Fibroblast of skin of left biceps (primary cell): ENCODE measurements at regions not wholly inside any gene's neighbourhood (a gene's known extent, or its start where the extent isn't known, plus 50 kb on each side); places are given as distances from the start of the nearest gene placed in this dataset.
A peak's percentile ranks its signal among the peaks of the same experiment; 100 is the strongest.

Experiments used
- DNase-seq, 2 experiments: peaks; one replicate each; pipeline ENCODE4 v3.0.0-alpha.2; 2013; ENCODE audit warnings: low read depth in 2 of 2

GRCh38 chr3:193847402-193847801 lies 254.4 kb downstream of the OPA1 start:
- DNase-seq, result no peak

GRCh38 chr3:193848547-193848946 lies 255.5 kb downstream of the OPA1 start:
- DNase-seq, result no peak

- no peak for DNase-seq
Measured at GRCh38 chr3:193850084-193850619, 257.1 kb downstream of the OPA1 start.

- DNase-seq, result no peak
Measured at GRCh38 chr3:193851428-193851847, 258.4 kb downstream of the OPA1 start.

GRCh38 chr3:193851941-193852674 lies 259.1 kb downstream of the OPA1 start:
- no peak for DNase-seq

GRCh38 chr3:193852901-193853300 lies 259.9 kb downstream of the OPA1 start:
- no peak for DNase-seq

GRCh38 chr3:193853511-193854219 lies 260.7 kb downstream of the OPA1 start:
- no peak for DNase-seq

- peak; percentile 83 to 87 for DNase-seq
Measured at GRCh38 chr3:193857996-193858395, 265.0 kb downstream of the OPA1 start.

- no peak for DNase-seq
Measured at GRCh38 chr3:193859195-193859594, 266.2 kb downstream of the OPA1 start.

- DNase-seq, result no peak
Measured at GRCh38 chr3:193861012-193861411, 268.0 kb downstream of the OPA1 start.

- no peak for DNase-seq
Measured at GRCh38 chr3:193862843-193863242, 269.8 kb downstream of the OPA1 start.

- DNase-seq, result no peak
Measured at GRCh38 chr3:193863657-193864357, 270.8 kb downstream of the OPA1 start.

GRCh38 chr3:193865339-193865738 lies 270.6 kb upstream of the HES1 start:
- DNase-seq, result no peak

GRCh38 chr3:193865896-193866480 lies 270.0 kb upstream of the HES1 start:
- DNase-seq, result no peak

- no peak for DNase-seq
Measured at GRCh38 chr3:193868590-193868989, 267.4 kb upstream of the HES1 start.

GRCh38 chr3:193869221-193870201 lies 266.4 kb upstream of the HES1 start:
- DNase-seq, result peak; percentile 33 to 34

GRCh38 chr3:193870376-193871219 lies 265.4 kb upstream of the HES1 start:
- no peak for DNase-seq

GRCh38 chr3:193871220-193871485 lies 264.8 kb upstream of the HES1 start:
- DNase-seq, result no peak

GRCh38 chr3:193872265-193872753 lies 263.6 kb upstream of the HES1 start:
- DNase-seq, result peak; percentile 75 to 77
